ENCODE measurements at regions not wholly inside any gene's neighbourhood (a gene's known extent, or its start where the extent isn't known, plus 50 kb on each side); places are given as distances from the start of the nearest gene placed in this dataset.

DNA sequence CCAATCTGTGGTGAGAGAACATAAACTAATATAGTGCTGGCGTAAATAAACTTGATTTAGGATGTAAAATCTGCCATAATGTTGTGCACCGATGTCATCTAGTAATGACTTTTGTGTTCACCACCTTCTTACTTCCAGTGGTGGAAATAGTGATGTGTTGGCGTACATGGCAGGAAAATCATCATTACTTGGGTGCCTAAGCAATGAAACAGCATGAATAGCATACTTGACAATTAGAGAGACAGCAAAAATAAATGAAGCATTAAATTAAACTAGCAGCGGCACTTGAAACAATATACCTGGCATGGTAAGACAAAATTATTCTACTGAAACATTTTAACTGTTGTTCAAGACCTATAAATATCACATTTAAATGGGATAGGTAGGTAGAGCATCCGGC, 73.2 kb upstream of the DSC1 start:
- TF ChIP-seq, protein P1, sequence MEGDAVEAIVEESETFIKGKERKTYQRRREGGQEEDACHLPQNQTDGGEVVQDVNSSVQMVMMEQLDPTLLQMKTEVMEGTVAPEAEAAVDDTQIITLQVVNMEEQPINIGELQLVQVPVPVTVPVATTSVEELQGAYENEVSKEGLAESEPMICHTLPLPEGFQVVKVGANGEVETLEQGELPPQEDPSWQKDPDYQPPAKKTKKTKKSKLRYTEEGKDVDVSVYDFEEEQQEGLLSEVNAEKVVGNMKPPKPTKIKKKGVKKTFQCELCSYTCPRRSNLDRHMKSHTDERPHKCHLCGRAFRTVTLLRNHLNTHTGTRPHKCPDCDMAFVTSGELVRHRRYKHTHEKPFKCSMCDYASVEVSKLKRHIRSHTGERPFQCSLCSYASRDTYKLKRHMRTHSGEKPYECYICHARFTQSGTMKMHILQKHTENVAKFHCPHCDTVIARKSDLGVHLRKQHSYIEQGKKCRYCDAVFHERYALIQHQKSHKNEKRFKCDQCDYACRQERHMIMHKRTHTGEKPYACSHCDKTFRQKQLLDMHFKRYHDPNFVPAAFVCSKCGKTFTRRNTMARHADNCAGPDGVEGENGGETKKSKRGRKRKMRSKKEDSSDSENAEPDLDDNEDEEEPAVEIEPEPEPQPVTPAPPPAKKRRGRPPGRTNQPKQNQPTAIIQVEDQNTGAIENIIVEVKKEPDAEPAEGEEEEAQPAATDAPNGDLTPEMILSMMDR (IDR thresholded peaks at IDR 0.05; ENCODE audit: unreplicated experiment), result no peak
- Mint-ChIP-seq H3K4me1 (ENCODE audit: insufficient read depth, unreplicated experiment) (peaks cover 8% of the 10 kb centered on the region), H3K4me3 (ENCODE audit: unreplicated experiment) (no peak overlapping the region), H3K9me3 (ENCODE audit: unreplicated experiment) (no peaks in the 10 kb centered on the region), H3K36me3 (ENCODE audit: insufficient read depth, unreplicated experiment) (no peaks in the 10 kb centered on the region), H3K27ac (ENCODE audit: low read depth, unreplicated experiment) (no peak overlapping the region), H3K27me3 (ENCODE audit: insufficient read depth, unreplicated experiment) (no peaks in the 10 kb centered on the region)
- intact Hi-C loops (cut with micrococcal nuclease), result no loop called here
- ChIA-PET POLR2A (interaction anchor here (7.2 kb wide), 1 partner anchor 7 kb away, joined by 73 read pairs; no protein-coding TSS in a partner anchor), CTCF (interaction anchor here (0.6 kb wide), 1 partner anchor 265 kb away, joined by 3 read pairs; no protein-coding TSS in a partner anchor)
- no peak for DNase-seq (ENCODE audit: unreplicated experiment)
- no TSS peak for BruUV-seq (replicated peaks)

DNA sequence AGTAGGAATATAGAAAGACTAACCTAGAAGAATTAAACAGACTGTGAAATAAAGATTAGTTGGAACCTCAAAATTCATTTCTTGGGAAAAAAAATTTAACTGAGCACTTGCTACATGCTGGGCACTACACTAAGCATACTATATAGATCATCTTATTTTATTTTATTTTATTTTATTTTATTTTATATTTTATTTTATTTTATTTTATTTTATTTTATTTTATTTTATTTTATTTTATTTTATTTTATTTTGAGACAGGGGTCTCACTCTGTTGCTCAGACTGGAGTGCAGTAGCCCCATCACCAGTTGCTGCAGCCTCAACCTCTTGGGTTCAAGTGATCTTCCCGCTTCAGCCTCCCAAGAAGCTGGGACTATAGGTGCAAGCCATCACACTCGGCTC, 74.5 kb upstream of the DSC1 start:
- BruUV-seq (replicated peaks), result no TSS peak
- H3K4me3 Mint-ChIP-seq (ENCODE audit: unreplicated experiment), result no peak overlapping the region
- peaks cover 11% of the 10 kb centered on the region for H3K4me1 Mint-ChIP-seq (ENCODE audit: insufficient read depth, unreplicated experiment)
- no peaks in the 10 kb centered on the region for H3K27me3 Mint-ChIP-seq (ENCODE audit: insufficient read depth, unreplicated experiment)
- no peaks in the 10 kb centered on the region for H3K9me3 Mint-ChIP-seq (ENCODE audit: unreplicated experiment)
- ChIA-PET CTCF (interaction anchor here (0.6 kb wide), 2 partner anchors 220 to 868 kb away, joined by 3 read pairs; no protein-coding TSS in a partner anchor), POLR2A (interaction anchor here (0.7 kb wide), 2 partner anchors 18 to 256 kb away, joined by 3 read pairs; no protein-coding TSS in a partner anchor)
- no peaks in the 10 kb centered on the region for H3K36me3 Mint-ChIP-seq (ENCODE audit: insufficient read depth, unreplicated experiment)
- H3K27ac Mint-ChIP-seq (ENCODE audit: low read depth, unreplicated experiment), result no peak overlapping the region
- DNase-seq (ENCODE audit: unreplicated experiment), result no peak
- TF ChIP-seq, protein P1 (IDR thresholded peaks at IDR 0.05; ENCODE audit: unreplicated experiment), result no peak
- intact Hi-C loops (cut with micrococcal nuclease), result no loop called here

DNA sequence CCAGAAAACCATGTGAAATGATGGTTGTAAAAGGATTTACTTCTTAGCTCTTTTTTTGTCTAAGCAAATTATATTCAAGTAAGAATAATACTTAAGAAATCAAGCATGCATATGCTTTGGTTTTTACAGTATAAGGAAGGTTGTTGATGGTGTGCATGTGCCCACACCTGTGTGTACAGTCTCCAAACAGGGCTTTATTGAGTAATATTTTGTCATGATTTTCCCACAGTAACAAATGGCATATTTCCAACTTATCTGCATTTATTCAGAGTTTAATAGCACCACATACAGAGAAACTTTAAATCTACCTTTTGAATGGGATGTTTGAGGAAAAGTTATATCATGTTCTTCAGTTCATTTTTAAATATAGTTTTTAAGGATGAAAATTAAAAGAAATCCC, 76.5 kb upstream of the DSG1 start:
- TF ChIP-seq, protein P1 (IDR thresholded peaks at IDR 0.05; ENCODE audit: unreplicated experiment), result no peak
- BruUV-seq (replicated peaks), result no TSS peak
- no peaks in the 10 kb centered on the region for H3K9me3 Mint-ChIP-seq (ENCODE audit: unreplicated experiment)
- peak overlapping the region; percentile 41 for H3K4me3 Mint-ChIP-seq (ENCODE audit: unreplicated experiment)
- intact Hi-C loops (cut with micrococcal nuclease), result loop anchor here (5.0 to 10.0 kb wide), 2 partner anchors 139 to 257 kb away; partner anchors contain the start of gene DSC2
- H3K4me1 Mint-ChIP-seq (ENCODE audit: insufficient read depth, unreplicated experiment), result peaks cover 36% of the 10 kb centered on the region
- ChIA-PET POLR2A (interaction anchor here (0.6 to 13.0 kb wide), 29 partner anchors 9 to 271 kb away, joined by 3 to 187 read pairs (median 7); partner anchors contain the start of genes DSC2, DSC3 and DSG3), CTCF (interaction anchor here (0.6 to 2.4 kb wide), 17 partner anchors 9 to 885 kb away, joined by 3 to 11 read pairs (median 4); partner anchors contain the start of gene DSC2)
- H3K27ac Mint-ChIP-seq (ENCODE audit: low read depth, unreplicated experiment), result peak overlapping the region; percentile 84
- no peaks in the 10 kb centered on the region for H3K27me3 Mint-ChIP-seq (ENCODE audit: insufficient read depth, unreplicated experiment)
- no peaks in the 10 kb centered on the region for H3K36me3 Mint-ChIP-seq (ENCODE audit: insufficient read depth, unreplicated experiment)
- DNase-seq (ENCODE audit: unreplicated experiment), result peak; percentile 61

DNA sequence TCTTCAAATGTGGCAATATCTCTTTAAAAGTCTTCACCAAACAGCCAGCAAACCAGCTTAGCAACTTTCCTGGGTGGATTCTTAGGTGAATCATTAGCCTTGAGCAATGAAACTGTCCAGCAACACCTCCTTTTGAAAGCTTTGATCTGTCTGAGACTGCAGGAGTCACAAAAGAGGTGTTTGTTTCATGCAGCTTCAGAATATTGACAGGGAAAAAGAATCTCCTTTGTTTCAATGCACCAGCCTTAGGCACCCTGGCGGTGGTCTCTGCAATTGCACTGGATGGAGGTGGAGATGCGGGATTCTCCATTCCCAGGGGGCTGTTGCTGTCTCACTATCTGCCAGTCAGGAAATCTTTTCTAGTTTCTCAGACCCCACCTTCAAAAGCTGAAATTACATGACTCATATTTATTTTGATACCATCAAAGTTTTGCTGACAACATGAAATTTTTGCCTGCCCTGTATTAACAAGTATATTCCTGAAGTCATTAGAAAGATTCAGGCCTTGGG, 76.0 kb upstream of the DSG1 start:
- H3K27ac Mint-ChIP-seq (ENCODE audit: low read depth, unreplicated experiment), result peak overlapping the region; percentile 84
- H3K4me1 Mint-ChIP-seq (ENCODE audit: insufficient read depth, unreplicated experiment), result peaks cover 36% of the 10 kb centered on the region
- H3K27me3 Mint-ChIP-seq (ENCODE audit: insufficient read depth, unreplicated experiment), result no peaks in the 10 kb centered on the region
- POLR2A ChIA-PET, result interaction anchor here (0.6 to 13.0 kb wide), 31 partner anchors 8 to 271 kb away, joined by 3 to 187 read pairs (median 5); partner anchors contain the start of genes DSC2, DSC3 and DSG3
- CTCF ChIA-PET, result interaction anchor here (0.6 to 2.4 kb wide), 22 partner anchors 9 to 885 kb away, joined by 3 to 11 read pairs (median 4); partner anchors contain the start of gene DSC2
- intact Hi-C loops (cut with micrococcal nuclease), result loop anchor here (1.0 to 10.0 kb wide), 3 partner anchors 140 to 257 kb away; partner anchors contain the start of genes DSC2 and DSC3
- peak overlapping the region; percentile 41 for H3K4me3 Mint-ChIP-seq (ENCODE audit: unreplicated experiment)
- no TSS peak for BruUV-seq (replicated peaks)
- TF ChIP-seq, protein P1 (IDR thresholded peaks at IDR 0.05; ENCODE audit: unreplicated experiment), result peak; percentile 58
- H3K36me3 Mint-ChIP-seq (ENCODE audit: insufficient read depth, unreplicated experiment), result no peaks in the 10 kb centered on the region
- peak; percentile 96 for DNase-seq (ENCODE audit: unreplicated experiment)
- H3K9me3 Mint-ChIP-seq (ENCODE audit: unreplicated experiment), result no peaks in the 10 kb centered on the region
